GDM1 (cell line): ENCODE measurements at regions not wholly inside any gene's neighbourhood (a gene's known extent, or its start where the extent isn't known, plus 50 kb on each side); places are given as distances from the start of the nearest gene placed in this dataset.

Experiments used
- DNase-seq: peaks from one replicate; lab custom pipeline; 2025; lab: John Stamatoyannopoulos, UW

- DNase-seq = no peak
Measured at GRCh38 chr3:68295457-68295856, 636.9 kb downstream of the TAFA4 start.

DNA sequence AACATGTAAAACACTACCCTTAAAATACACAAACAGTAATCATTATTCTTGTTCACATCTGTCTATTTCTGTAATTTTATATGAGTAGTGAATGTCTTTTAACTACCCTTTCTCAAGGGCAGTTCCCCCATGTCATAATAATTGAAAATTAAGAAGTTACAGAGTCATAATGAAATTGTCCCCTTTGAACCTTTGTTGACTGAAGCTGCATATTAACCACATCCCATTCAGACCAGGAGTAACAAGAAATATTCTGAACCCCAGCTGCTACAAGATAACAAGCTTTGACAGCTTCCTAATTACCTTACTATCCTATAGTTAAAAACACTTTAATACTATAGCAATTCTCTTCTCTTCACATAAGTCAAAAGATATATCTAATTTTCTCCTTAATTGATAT, 635.9 kb upstream of the SUCLG2 start:
- DNase-seq = no peak

- no peak for DNase-seq
Measured at GRCh38 chr3:68288085-68288484, 633.7 kb upstream of the SUCLG2 start.

GRCh38 chr3:68287101-68287500, 632.7 kb upstream of the SUCLG2 start:
- no peak for DNase-seq

- DNase-seq = no peak
Measured at GRCh38 chr3:68274286-68274685, 619.9 kb upstream of the SUCLG2 start.

DNA sequence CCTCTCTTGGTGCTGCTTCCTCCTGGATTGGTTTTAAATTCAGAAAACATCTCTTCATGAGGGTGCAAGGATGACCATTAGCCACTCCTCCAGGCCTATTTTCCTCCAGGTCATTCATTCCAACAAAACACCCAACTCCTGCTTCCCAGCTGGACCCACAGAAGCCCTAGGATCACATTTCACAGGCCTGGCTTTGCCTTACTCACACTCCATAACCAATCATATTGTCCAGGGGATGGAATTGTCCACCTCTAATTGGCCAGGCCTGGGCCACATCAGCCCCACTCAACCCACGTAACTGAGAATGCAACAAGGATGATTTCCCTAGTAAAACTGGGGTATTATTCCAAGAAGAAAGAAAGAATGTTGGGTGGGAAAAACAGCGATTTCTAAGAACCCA, 616.7 kb upstream of the SUCLG2 start:
- no peak for DNase-seq

GRCh38 chr3:68256635-68257223, 602.3 kb upstream of the SUCLG2 start:
- DNase-seq = no peak

GRCh38 chr3:68249265-68249664, 594.9 kb upstream of the SUCLG2 start:
- no peak for DNase-seq

DNA sequence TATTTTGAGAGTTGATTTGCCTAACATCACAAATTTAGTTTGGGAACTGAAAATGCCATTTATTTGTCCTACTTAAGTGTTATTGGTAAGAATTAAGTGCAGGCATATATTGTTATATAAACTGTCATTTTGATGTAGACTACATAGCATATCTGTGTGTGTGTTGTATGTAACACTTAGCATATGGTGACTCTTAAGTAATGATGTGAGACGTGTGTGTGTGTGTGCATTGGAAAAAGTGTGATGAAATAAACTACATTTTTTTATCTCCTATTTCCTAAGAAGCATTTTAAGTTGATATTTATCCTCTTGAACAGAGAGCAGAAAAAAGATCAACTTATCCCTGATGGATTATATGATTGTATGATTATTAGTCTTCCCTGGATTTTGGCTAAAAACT, 588.2 kb upstream of the SUCLG2 start:
- DNase-seq = no peak

GRCh38 chr3:68239542-68239941, 585.1 kb upstream of the SUCLG2 start:
- no peak for DNase-seq

DNA sequence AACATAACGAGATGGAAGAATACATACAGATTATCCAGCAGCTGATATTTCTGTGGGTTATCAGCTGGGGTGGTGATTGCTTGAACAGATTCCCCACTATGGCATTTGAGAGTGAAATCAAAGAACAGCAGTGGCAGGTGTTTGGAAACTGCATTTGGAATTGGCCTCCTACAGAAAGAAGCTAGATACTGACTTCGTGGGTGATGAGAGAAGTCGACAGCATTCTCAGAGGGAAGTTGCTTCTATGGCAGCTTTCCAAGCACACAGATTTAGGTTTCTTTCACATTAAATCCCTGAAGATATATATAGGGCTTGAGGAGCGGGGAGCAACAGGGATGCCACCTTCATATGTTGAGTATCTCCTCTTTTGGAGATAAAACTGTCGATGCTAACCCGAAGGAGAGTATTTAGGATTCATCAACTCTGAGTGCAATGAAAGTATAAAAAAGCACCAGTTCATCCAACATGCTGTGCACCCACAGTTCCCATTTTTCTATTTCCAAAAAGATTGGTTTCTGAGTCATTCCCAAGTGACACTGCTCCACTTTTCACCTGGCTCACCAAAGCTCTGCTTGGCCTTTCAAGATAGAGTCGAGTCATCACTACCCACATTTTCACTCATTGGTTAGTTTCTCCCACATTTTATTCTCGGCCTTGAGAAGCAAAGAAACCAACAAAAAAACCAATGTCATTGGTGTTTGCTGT, 579.8 kb upstream of the SUCLG2 start:
- DNase-seq = no peak

- no peak for DNase-seq
Measured at GRCh38 chr3:68228856-68229255, 574.4 kb upstream of the SUCLG2 start.

DNA sequence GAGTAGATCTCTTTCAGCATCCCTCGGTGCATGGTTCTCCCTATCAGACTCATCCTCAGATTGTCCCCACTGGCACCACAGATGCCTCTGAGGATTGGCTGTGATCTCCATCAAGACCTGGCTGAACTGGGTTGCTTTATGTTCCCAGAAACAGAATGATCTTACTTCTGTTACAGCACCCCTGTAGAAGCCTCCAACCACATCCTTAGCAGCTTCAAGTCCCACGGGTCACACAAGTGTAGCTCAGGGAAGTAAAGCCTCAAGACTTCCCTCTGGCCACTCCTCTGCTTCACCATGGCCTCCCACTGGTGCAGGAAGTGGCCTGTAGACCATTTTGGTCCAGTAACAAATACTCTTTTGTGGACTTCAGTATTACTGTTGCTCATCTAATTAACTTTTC, 566.4 kb upstream of the SUCLG2 start:
- DNase-seq = no peak

DNA sequence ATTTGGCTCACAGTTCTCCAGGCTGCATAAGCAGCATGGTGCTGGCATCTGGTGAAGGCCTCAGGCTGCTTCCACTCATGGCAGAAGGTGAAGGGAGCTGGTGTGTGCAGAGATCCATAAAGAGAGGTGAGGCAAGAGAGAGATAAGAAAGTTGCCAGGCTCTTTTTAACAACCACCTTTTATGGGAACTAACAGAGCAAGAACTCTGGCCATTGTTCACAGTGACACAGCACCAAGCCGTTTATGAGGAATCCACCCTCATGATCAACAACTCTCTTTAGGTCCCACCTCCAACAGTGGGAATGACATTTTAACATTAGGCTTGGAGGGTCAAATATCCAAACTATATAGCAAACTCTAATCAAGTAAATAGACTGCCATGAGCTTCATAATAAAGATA, 557.2 kb upstream of the SUCLG2 start:
- DNase-seq = no peak

DNA sequence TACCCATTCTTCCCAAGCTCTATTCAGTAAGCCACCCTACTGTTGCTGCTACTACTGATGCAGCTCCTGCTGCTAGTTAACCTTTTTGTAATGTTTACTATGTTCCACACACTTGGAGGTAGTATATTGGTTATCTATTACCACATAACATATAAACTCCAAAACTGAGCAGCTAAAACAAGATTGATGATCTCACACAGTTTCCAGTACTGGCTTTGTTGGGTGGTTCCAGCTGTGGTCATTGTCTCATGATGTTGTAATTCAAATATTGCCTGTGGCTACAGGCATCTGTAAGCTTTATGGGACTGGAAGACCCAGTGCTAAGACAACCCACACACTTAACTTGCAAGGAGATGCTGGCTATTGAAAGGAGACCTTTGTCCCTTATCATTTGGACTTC, 556.2 kb upstream of the SUCLG2 start:
- DNase-seq = no peak

DNA sequence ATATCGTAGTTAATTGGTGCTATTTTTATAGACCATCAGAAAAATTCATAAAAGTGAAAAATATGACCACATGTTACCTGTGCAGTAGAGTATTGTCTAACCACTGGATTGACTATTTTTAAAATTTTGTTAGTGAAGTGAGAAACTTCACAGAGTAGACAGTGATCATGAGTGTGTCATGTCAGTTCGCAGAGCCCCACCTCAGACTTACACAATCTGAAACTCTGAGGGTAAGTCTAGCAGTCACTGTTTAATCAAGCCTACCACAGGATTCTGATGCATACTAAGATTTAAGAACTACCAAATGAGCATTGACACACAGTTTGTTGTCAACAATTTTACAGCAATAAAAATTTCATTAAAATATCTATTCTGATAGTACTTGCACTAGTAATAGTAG, 552.9 kb upstream of the SUCLG2 start:
- DNase-seq = no peak

GRCh38 chr3:68206524-68207117, 552.2 kb upstream of the SUCLG2 start:
- DNase-seq = no peak

GRCh38 chr3:68186733-68187132, 532.3 kb upstream of the SUCLG2 start:
- no peak for DNase-seq

- DNase-seq = no peak
Measured at GRCh38 chr3:68176600-68176999, 522.2 kb upstream of the SUCLG2 start.

- no peak for DNase-seq
Measured at GRCh38 chr3:68173012-68173634, 518.7 kb upstream of the SUCLG2 start.

GRCh38 chr3:68172039-68172438, 517.6 kb upstream of the SUCLG2 start:
- no peak for DNase-seq

GRCh38 chr3:68163968-68164367, 509.6 kb upstream of the SUCLG2 start:
- no peak for DNase-seq

- no peak for DNase-seq
Measured at GRCh38 chr3:68163062-68163461, 508.6 kb upstream of the SUCLG2 start.
